HCT116 (cell line): ENCODE measurements at regions not wholly inside any gene's neighbourhood (a gene's known extent, or its start where the extent isn't known, plus 50 kb on each side); places are given as distances from the start of the nearest gene placed in this dataset.

Experiments used
- ATAC-seq: fragments of 200-7000 bp; cut with Tn5 transposase; 2 replicates; pipeline ENCODE4 v1.9.1; 2020; ENCODE audit warnings: mild to moderate bottlenecking, moderate library complexity
- BruUV-seq: library from RNA; stranded (reverse); fragments of 400-500 nt; replicated peaks from 2 replicates; lab custom pipeline; 2021; lab: Mats Ljungman, UMichigan
- CTCF ChIA-PET: fragments of 300-600 bp; sonication (Branson Sonifier 250); formaldehyde crosslinking; loops from one replicate; lab custom pipeline; 2021; ENCODE audit warnings: antibody characterized with exemption; lab: Charles Lee
- POLR2A ChIA-PET: fragments of 300-600, 350-600 bp; sonication (Branson Sonifier 250); formaldehyde crosslinking; loops from one replicate; lab custom pipeline; 2021; ENCODE audit warnings: antibody characterized with exemption; lab: Charles Lee
- RAD21 ChIA-PET, 2 experiments: fragments of 300-600 bp; sonication (Branson Sonifier 250); formaldehyde crosslinking; loops; one replicate each; lab custom pipeline; 2023; ENCODE audit warnings: low total read pairs in 2 of 2; ENCODE audit not compliant: uncharacterized antibody in 2 of 2, unreplicated experiment in 2 of 2, low non-redundant PET in 1 of 2; lab: Charles Lee
- DNase-seq: peaks from one replicate; pipeline ENCODE4 v3.0.0-alpha.2; 2010; ENCODE audit warnings: low read depth, low spot score
- H2AFZ ChIP-seq: fragments of 200-600 bp; shearing (Covaris generic), sonication (generic); 2 replicates; pipeline ENCODE4 v1.6.1; 2017; ENCODE audit warnings: low read depth, mixed run types, mixed read lengths, antibody characterized with exemption, low read length; ENCODE audit not compliant: poor library complexity, severe bottlenecking
- H3K27ac ChIP-seq: 2 replicates; pipeline ENCODE4 v1.5.1; 2012; ENCODE audit warnings: low read depth, low read length
- H3K27me3 ChIP-seq: fragments of 200-600 bp; sonication (generic); 2 replicates; pipeline ENCODE4 v1.6.1; 2016; ENCODE audit warnings: mixed run types, low read length, mixed read lengths; ENCODE audit not compliant: insufficient read depth
- H3K36me3 ChIP-seq, 2 experiments: fragments of 200-500 bp in 1 of 2; fragments of 200-600 bp in 1 of 2; sonication (Bioruptor generic) in 1 of 2; sonication (generic) in 1 of 2; 2 replicates each; pipeline versions ENCODE4 v1.5.1 to v1.6.1; 2014 to 2016; ENCODE audit warnings: low read length in 2 of 2, inconsistent platforms in 1 of 2, mixed read lengths in 1 of 2, mixed run types in 1 of 2; ENCODE audit not compliant: insufficient read depth in 2 of 2, control insufficient read depth in 1 of 2
- H3K4me1 ChIP-seq, 2 experiments: fragments of 200-600 bp in 1 of 2; sonication (generic) in 1 of 2; 2 replicates each; pipeline versions ENCODE4 v1.5.1 to v1.6.1; 2012 to 2017; ENCODE audit warnings: low read length in 2 of 2, inconsistent platforms in 1 of 2, mild to moderate bottlenecking in 1 of 2, mixed read lengths in 1 of 2, mixed run types in 1 of 2, moderate library complexity in 1 of 2; ENCODE audit not compliant: insufficient read depth in 2 of 2, control insufficient read depth in 1 of 2
- H3K4me2 ChIP-seq: fragments of 200-600 bp; sonication (generic); 2 replicates; pipeline ENCODE4 v1.6.1; 2017; ENCODE audit warnings: mixed run types, low read length, mixed read lengths
- H3K4me3 ChIP-seq, 2 experiments: fragments of 200-600 bp in 1 of 2; sonication (generic) in 1 of 2; replicated peaks in 1 of 2; 2 replicates each; pipeline ENCODE4 v1.5.1; 2011 to 2016; ENCODE audit warnings: low read length in 2 of 2, control low read depth in 1 of 2, low read depth in 1 of 2, mild to moderate bottlenecking in 1 of 2, mixed read lengths in 1 of 2, mixed run types in 1 of 2
- H3K79me2 ChIP-seq: fragments of 200-600 bp; sonication (generic); 2 replicates; pipeline ENCODE4 v1.6.1; 2017; ENCODE audit warnings: mild to moderate bottlenecking, mixed run types, low read length, moderate library complexity, mixed read lengths; ENCODE audit not compliant: insufficient read depth
- H3K9ac ChIP-seq: fragments of 200-600 bp; sonication (generic); 2 replicates; pipeline ENCODE4 v1.6.1; 2016; ENCODE audit warnings: low read length, mixed read lengths
- H3K9me2 ChIP-seq: fragments of 200-600 bp; sonication (generic), shearing (Covaris generic); 2 replicates; pipeline ENCODE4 v1.6.1; 2017; ENCODE audit warnings: mixed run types, mild to moderate bottlenecking, moderate library complexity; ENCODE audit not compliant: insufficient read depth
- H3K9me3 ChIP-seq, 2 experiments: fragments of 200-500 bp in 1 of 2; fragments of 200-600 bp in 1 of 2; sonication (Bioruptor generic) in 1 of 2; sonication (generic) in 1 of 2; 2 replicates each; pipeline ENCODE4 v1.6.1; 2014 to 2017; ENCODE audit warnings: low read length in 2 of 2, mixed read lengths in 2 of 2, inconsistent platforms in 1 of 2, low read depth in 1 of 2, mild to moderate bottlenecking in 1 of 2, mixed run types in 1 of 2, moderate library complexity in 1 of 2; ENCODE audit not compliant: control insufficient read depth in 1 of 2, insufficient read depth in 1 of 2
- H4K20me1 ChIP-seq: fragments of 200-600 bp; sonication (generic), shearing (Covaris generic); 2 replicates; pipeline ENCODE4 v1.6.1; 2017; ENCODE audit warnings: mixed run types, mild to moderate bottlenecking, moderate library complexity; ENCODE audit not compliant: insufficient read depth
- ATF3 ChIP-seq: IDR thresholded peaks from 2 replicates; pipeline ENCODE4 v1.6.1; 2012
- CBX3 ChIP-seq: IDR thresholded peaks from 2 replicates; pipeline ENCODE4 v1.6.1; 2012; ENCODE audit warnings: low read depth
- CEBPB ChIP-seq: IDR thresholded peaks from 2 replicates; pipeline ENCODE4 v1.6.1; 2012; ENCODE audit warnings: low read depth
- EGR1 ChIP-seq: IDR thresholded peaks from 2 replicates; pipeline ENCODE4 v1.6.1; 2012; ENCODE audit warnings: low read depth
- ELF1 ChIP-seq: IDR thresholded peaks from 2 replicates; pipeline ENCODE4 v1.6.1; 2012; ENCODE audit warnings: low read depth, borderline replicate concordance
- EZH2 ChIP-seq: fragments of 200-600 bp; sonication (generic); IDR thresholded peaks from 2 replicates; pipeline ENCODE4 v1.6.1; 2017; ENCODE audit warnings: antibody characterized with exemption, mixed run types
- EZH2phosphoT487 ChIP-seq: fragments of 200-600 bp; IDR thresholded peaks from 2 replicates; pipeline ENCODE4 v1.6.1; 2018; ENCODE audit warnings: antibody characterized with exemption, borderline replicate concordance
- MAX ChIP-seq: IDR thresholded peaks from 2 replicates; pipeline ENCODE4 v1.6.1; 2012
- POLR2AphosphoS5 ChIP-seq: IDR thresholded peaks from 2 replicates; pipeline ENCODE4 v1.6.1; 2011; ENCODE audit warnings: mild to moderate bottlenecking, low read depth, low read length, moderate library complexity
- RAD21 ChIP-seq: IDR thresholded peaks from 2 replicates; pipeline ENCODE4 v1.6.1; 2012; ENCODE audit warnings: low read depth, mild to moderate bottlenecking
- REST ChIP-seq: IDR thresholded peaks from 2 replicates; pipeline ENCODE4 v1.6.1; 2012; ENCODE audit warnings: low read depth
- SP1 ChIP-seq: IDR thresholded peaks from 2 replicates; pipeline ENCODE4 v1.6.1; 2012; ENCODE audit warnings: low read depth
- TCF7L2 ChIP-seq: IDR thresholded peaks from 2 replicates; pipeline ENCODE4 v1.7.0; 2011; ENCODE audit warnings: borderline replicate concordance, inconsistent platforms; ENCODE audit not compliant: insufficient read depth, insufficient read length; ENCODE audit errors: extremely low read depth
- YY1 ChIP-seq: IDR thresholded peaks from 2 replicates; pipeline ENCODE4 v1.6.1; 2011; ENCODE audit warnings: low read length, low read depth, moderate library complexity, mild to moderate bottlenecking; ENCODE audit not compliant: insufficient replicate concordance; ENCODE audit errors: extremely low read depth
- ZBTB33 ChIP-seq: IDR thresholded peaks from 2 replicates; pipeline ENCODE4 v1.6.1; 2011; ENCODE audit warnings: mild to moderate bottlenecking, low read length, moderate library complexity; ENCODE audit not compliant: insufficient replicate concordance; ENCODE audit errors: extremely low read depth
- ZFX ChIP-seq: fragments of 450-650 bp; IDR thresholded peaks from 2 replicates; pipeline ENCODE4 v1.6.1; 2017
- ZNF274 ChIP-seq: fragments of 200-500 bp; sonication (Bioruptor generic); IDR thresholded peaks from 2 replicates; pipeline ENCODE4 v1.6.1; 2014; ENCODE audit warnings: mild to moderate bottlenecking, low read depth, low read length, inconsistent platforms
- intact Hi-C: fragments of 100-400 bp; cut with micrococcal nuclease; formaldehyde crosslinking; loops from 2 replicates; pipeline ENCODE4 v1.10.0; 2022

GRCh38 chr7:109757713-109758112, 1188.0 kb downstream of the DNAJB9 start (continued):
- no peak for TF ChIP-seq MAX
- TF ChIP-seq CBX3 = no peak
- no peak for TF ChIP-seq CEBPB
- no peak for TF ChIP-seq EZH2
- TF ChIP-seq RAD21 = no peak

GRCh38 chr7:109763611-109764010, 1193.9 kb downstream of the DNAJB9 start:
- no peak for ATAC-seq
- Histone ChIP-seq H4K20me1 (no peaks in the 10 kb centered on the region), H2AFZ (no peak overlapping the region), H3K36me3 (no peaks in the 10 kb centered on the region)
- no peak for DNase-seq
- TF ChIP-seq ZNF274 = no peak
- no peak for TF ChIP-seq EZH2
- TF ChIP-seq RAD21 = no peak
- no peak for TF ChIP-seq ZFX
- TF ChIP-seq SP1 = no peak
- TF ChIP-seq ELF1 = no peak
- TF ChIP-seq TCF7L2 = no peak
- no peak for TF ChIP-seq YY1
- no peak for TF ChIP-seq REST
- TF ChIP-seq ATF3 = no peak
- TF ChIP-seq EZH2phosphoT487 = no peak
- no peak for TF ChIP-seq ZBTB33
- no peak for TF ChIP-seq EGR1
- no peak for TF ChIP-seq CBX3
- no peak for TF ChIP-seq POLR2AphosphoS5
- TF ChIP-seq CEBPB = no peak
- TF ChIP-seq, all 23 proteins: peak for 0
- Histone ChIP-seq H3K4me1 (no peaks in the 10 kb centered on the region), H3K79me2 (no peaks in the 10 kb centered on the region), H3K4me3 (no peak overlapping the region), H3K27me3 (no peaks in the 10 kb centered on the region), H3K9me3 (no peaks in the 10 kb centered on the region), H3K4me2 (no peak overlapping the region), H3K27ac (no peak overlapping the region), H3K9me2 (0 out of 2 replicates have a peak, but pooled peaks cover 3% of the 10 kb centered on the region), H3K9ac (no peak overlapping the region)
- no TSS peak for BruUV-seq
- RAD21 ChIA-PET = no interaction called here
- intact Hi-C loops = no loop called here
- POLR2A ChIA-PET = no interaction called here
- CTCF ChIA-PET = no interaction called here
